ENCODE measurements at regions not wholly inside any gene's neighbourhood (a gene's known extent, or its start where the extent isn't known, plus 50 kb on each side); places are given as distances from the start of the nearest gene placed in this dataset.
"Not testable (repeated sequence)": the region's sequence is repeated elsewhere in the genome, so short reads cannot be mapped to it uniquely, and the experiment has no call there.

- DNase-seq (ENCODE audit: insufficient read length, low spot score, missing footprints): no peak
- Histone ChIP-seq H3K9me3 (ENCODE audit: low read depth, low read length) (peaks cover 2% of the 10 kb centered on the region), H2AFZ (ENCODE audit: low read length) (no peak overlapping the region), H3K27me3 (ENCODE audit: insufficient read depth, low read length) (no peaks in the 10 kb centered on the region), H3K4me2 (ENCODE audit: insufficient read depth, low read length) (no peak overlapping the region), H3K79me2 (ENCODE audit: insufficient read depth, low read length) (no peaks in the 10 kb centered on the region), H3K4me1 (ENCODE audit: insufficient read depth, low read length) (no peaks in the 10 kb centered on the region), H3K4me3 (ENCODE audit: insufficient read depth, low read length) (no peak overlapping the region), H3K27ac (ENCODE audit: low read depth, low read length) (no peak overlapping the region), H3K36me3 (ENCODE audit: insufficient read depth, low read length) (no peaks in the 10 kb centered on the region), H4K20me1 (ENCODE audit: insufficient read depth, low read length) (no peaks in the 10 kb centered on the region)
- no peak for TF ChIP-seq CTCF (IDR thresholded peaks at IDR 0.05; ENCODE audit: extremely low read depth, low read depth, low read length)
These were observed 229.6 kb downstream of the FBXO8 start for GRCh38 chr4:174053895-174054294.

- no peaks in the 10 kb centered on the region for H3K9me3 ChIP-seq (ENCODE audit: low read depth, low read length)
- H3K79me2 ChIP-seq (ENCODE audit: insufficient read depth, low read length): no peaks in the 10 kb centered on the region
- H3K4me1 ChIP-seq (ENCODE audit: insufficient read depth, low read length): no peaks in the 10 kb centered on the region
- H3K27ac ChIP-seq (ENCODE audit: low read depth, low read length): no peak overlapping the region
- DNase-seq (ENCODE audit: insufficient read length, low spot score, missing footprints): no peak
- no peak overlapping the region for H2AFZ ChIP-seq (ENCODE audit: low read length)
- H3K4me2 ChIP-seq (ENCODE audit: insufficient read depth, low read length): no peak overlapping the region
- no peaks in the 10 kb centered on the region for H4K20me1 ChIP-seq (ENCODE audit: insufficient read depth, low read length)
- no peaks in the 10 kb centered on the region for H3K36me3 ChIP-seq (ENCODE audit: insufficient read depth, low read length)
- TF ChIP-seq CTCF (IDR thresholded peaks at IDR 0.05; ENCODE audit: extremely low read depth, low read depth, low read length): no peak
- no peak overlapping the region for H3K4me3 ChIP-seq (ENCODE audit: insufficient read depth, low read length)
- H3K27me3 ChIP-seq (ENCODE audit: insufficient read depth, low read length): no peaks in the 10 kb centered on the region
These were observed 236.1 kb downstream of the FBXO8 start for GRCh38 chr4:174047363-174047762.

GRCh38 chr4:174045829-174046228 is 237.6 kb downstream of the FBXO8 start:
- not testable (repeated sequence) for H3K4me3 ChIP-seq (ENCODE audit: insufficient read depth, low read length); H3K79me2 ChIP-seq (ENCODE audit: insufficient read depth, low read length); H3K36me3 ChIP-seq (ENCODE audit: insufficient read depth, low read length); H3K27ac ChIP-seq (ENCODE audit: low read depth, low read length); H3K4me1 ChIP-seq (ENCODE audit: insufficient read depth, low read length); H3K4me2 ChIP-seq (ENCODE audit: insufficient read depth, low read length); H3K9me3 ChIP-seq (ENCODE audit: low read depth, low read length); DNase-seq (ENCODE audit: insufficient read length, low spot score, missing footprints); H4K20me1 ChIP-seq (ENCODE audit: insufficient read depth, low read length); H3K27me3 ChIP-seq (ENCODE audit: insufficient read depth, low read length); H2AFZ ChIP-seq (ENCODE audit: low read length)

- Histone ChIP-seq H3K79me2 (ENCODE audit: insufficient read depth, low read length) (no peaks in the 10 kb centered on the region), H3K36me3 (ENCODE audit: insufficient read depth, low read length) (no peaks in the 10 kb centered on the region), H4K20me1 (ENCODE audit: insufficient read depth, low read length) (no peaks in the 10 kb centered on the region), H3K27ac (ENCODE audit: low read depth, low read length) (no peak overlapping the region), H3K4me3 (ENCODE audit: insufficient read depth, low read length) (no peak overlapping the region), H3K4me2 (ENCODE audit: insufficient read depth, low read length) (no peak overlapping the region), H3K4me1 (ENCODE audit: insufficient read depth, low read length) (no peaks in the 10 kb centered on the region), H3K27me3 (ENCODE audit: insufficient read depth, low read length) (no peaks in the 10 kb centered on the region), H3K9me3 (ENCODE audit: low read depth, low read length) (no peaks in the 10 kb centered on the region), H2AFZ (ENCODE audit: low read length) (no peak overlapping the region)
- no peak for DNase-seq (ENCODE audit: insufficient read length, low spot score, missing footprints)
- TF ChIP-seq CTCF (IDR thresholded peaks at IDR 0.05; ENCODE audit: extremely low read depth, low read depth, low read length): no peak
These were observed 238.1 kb downstream of the FBXO8 start for GRCh38 chr4:174045381-174045780.
